GM23248 (cell line): ENCODE measurements at regions not wholly inside any gene's neighbourhood (a gene's known extent, or its start where the extent isn't known, plus 50 kb on each side); places are given as distances from the start of the nearest gene placed in this dataset.

Experiments
- DNase-seq: peaks from one replicate; pipeline ENCODE4 v3.0.0-alpha.2; 2015
- H2AFZ ChIP-seq: fragments of 200-600 bp; sonication (generic); 2 replicates; pipeline ENCODE4 v1.6.1; 2016; ENCODE audit warnings: antibody characterized with exemption
- H3F3A ChIP-seq: fragments of 200-600 bp; sonication (generic); 2 replicates; pipeline ENCODE4 v1.6.1; 2016; ENCODE audit warnings: mild to moderate bottlenecking, antibody characterized with exemption, mixed run types; ENCODE audit not compliant: insufficient read depth
- H3K27ac ChIP-seq: fragments of 200-600 bp; sonication (generic); 2 replicates; pipeline ENCODE4 v1.5.1; 2016; ENCODE audit warnings: mild to moderate bottlenecking
- H3K27me3 ChIP-seq: fragments of 200-600 bp; sonication (generic); replicated peaks from 2 replicates; pipeline ENCODE4 v1.6.1; 2016; ENCODE audit warnings: mild to moderate bottlenecking; ENCODE audit not compliant: insufficient read depth
- H3K36me3 ChIP-seq: fragments of 200-600 bp; sonication (generic); 2 replicates; pipeline ENCODE4 v1.6.1; 2016; ENCODE audit warnings: low read depth, mild to moderate bottlenecking
- H3K4me1 ChIP-seq: fragments of 200-600 bp; sonication (generic); 2 replicates; pipeline ENCODE4 v1.6.1; 2016; ENCODE audit warnings: mild to moderate bottlenecking; ENCODE audit not compliant: insufficient read depth
- H3K4me2 ChIP-seq: fragments of 200-600 bp; sonication (generic); one replicate; pipeline ENCODE4 v1.6.1; 2016; ENCODE audit warnings: mild to moderate bottlenecking; ENCODE audit not compliant: unreplicated experiment
- H3K4me3 ChIP-seq: fragments of 200-600 bp; sonication (generic); 2 replicates; pipeline ENCODE4 v1.5.1; 2016; ENCODE audit warnings: mild to moderate bottlenecking
- H3K79me2 ChIP-seq: fragments of 200-600 bp; sonication (generic); 2 replicates; pipeline ENCODE4 v1.6.1; 2016; ENCODE audit warnings: mild to moderate bottlenecking; ENCODE audit not compliant: insufficient read depth
- H3K9ac ChIP-seq: fragments of 200-600 bp; sonication (generic); 2 replicates; pipeline ENCODE4 v1.6.1; 2016; ENCODE audit warnings: mild to moderate bottlenecking
- H3K9me2 ChIP-seq: fragments of 200-600 bp; sonication (generic); 2 replicates; pipeline ENCODE4 v1.6.1; 2016; ENCODE audit warnings: mixed run types, mild to moderate bottlenecking, moderate library complexity; ENCODE audit not compliant: insufficient read depth
- H3K9me3 ChIP-seq: fragments of 200-600 bp; sonication (generic); one replicate; pipeline ENCODE4 v1.6.1; 2017; ENCODE audit warnings: low read depth
- H4K20me1 ChIP-seq: fragments of 200-600 bp; sonication (generic); 2 replicates; pipeline ENCODE4 v1.6.0; 2016; ENCODE audit not compliant: insufficient read depth
- EZH2 ChIP-seq: fragments of 200-600 bp; sonication (generic); IDR thresholded peaks from 2 replicates; pipeline ENCODE4 v1.6.1; 2018; ENCODE audit warnings: antibody characterized with exemption, mild to moderate bottlenecking; ENCODE audit not compliant: insufficient read depth, poor library complexity, severe bottlenecking
- EZH2phosphoT487 ChIP-seq: fragments of 200-600 bp; sonication (generic); IDR thresholded peaks from 2 replicates; pipeline ENCODE4 v1.6.1; 2018; ENCODE audit warnings: antibody characterized with exemption, moderate library complexity, mild to moderate bottlenecking, low read depth; ENCODE audit not compliant: insufficient read depth
- WGBS, 2 experiments: methylation state at CpG; one replicate each; pipeline ENCODE4 v1.1.6; 2015 to 2017; ENCODE audit warnings: low lambda C conversion rate in 2 of 2, low coverage in 1 of 2; ENCODE audit errors: missing lambda C conversion rate in 2 of 2; 5-methylcytosine and 5-hydroxymethylcytosine counted together
- in situ Hi-C: fragments of 300-500 bp; cut with MboI; formaldehyde crosslinking; loops from 2 replicates; pipeline ENCODE4 v1.15.0; 2020

DNA sequence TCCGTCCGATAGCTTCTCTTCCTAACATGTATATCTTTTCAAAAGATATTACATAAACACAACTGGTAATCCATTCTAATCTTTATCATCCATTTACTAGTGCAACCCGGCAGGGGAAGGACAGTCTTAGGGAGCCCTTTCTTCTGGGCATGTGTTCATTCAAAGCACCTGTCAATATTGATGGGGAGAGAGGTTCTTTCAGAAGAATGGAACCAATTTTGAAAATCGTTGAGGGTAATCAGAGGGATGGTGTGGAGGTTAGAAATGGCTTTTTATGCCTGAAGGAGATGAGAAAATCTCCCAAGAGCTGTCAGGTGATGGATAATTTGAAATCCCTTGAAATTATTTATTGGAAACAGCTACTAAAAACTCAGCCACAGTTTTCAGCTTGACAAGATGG lies 561.9 kb upstream of the DCC start:
- no peak overlapping the region for H3K4me2 ChIP-seq
- no peaks in the 10 kb centered on the region for H3K4me1 ChIP-seq
- H3F3A ChIP-seq: no peaks in the 10 kb centered on the region
- no peaks in the 10 kb centered on the region for H3K36me3 ChIP-seq
- in situ Hi-C loops: no loop called here
- H3K79me2 ChIP-seq: no peaks in the 10 kb centered on the region
- no peak overlapping the region for H3K27ac ChIP-seq
- TF ChIP-seq EZH2phosphoT487 (no peak), EZH2 (no peak)
- H4K20me1 ChIP-seq: no peaks in the 10 kb centered on the region
- 8 to 17% methylated on average over 4 of the region's 4 CpGs for WGBS, 2 experiments
- no peaks in the 10 kb centered on the region for H3K9me2 ChIP-seq
- no peaks in the 10 kb centered on the region for H3K9me3 ChIP-seq
- H2AFZ ChIP-seq: no peak overlapping the region
- no peak for DNase-seq
- H3K9ac ChIP-seq: no peak overlapping the region
- H3K27me3 ChIP-seq: no peaks in the 10 kb centered on the region
- H3K4me3 ChIP-seq: no peak overlapping the region

DNA sequence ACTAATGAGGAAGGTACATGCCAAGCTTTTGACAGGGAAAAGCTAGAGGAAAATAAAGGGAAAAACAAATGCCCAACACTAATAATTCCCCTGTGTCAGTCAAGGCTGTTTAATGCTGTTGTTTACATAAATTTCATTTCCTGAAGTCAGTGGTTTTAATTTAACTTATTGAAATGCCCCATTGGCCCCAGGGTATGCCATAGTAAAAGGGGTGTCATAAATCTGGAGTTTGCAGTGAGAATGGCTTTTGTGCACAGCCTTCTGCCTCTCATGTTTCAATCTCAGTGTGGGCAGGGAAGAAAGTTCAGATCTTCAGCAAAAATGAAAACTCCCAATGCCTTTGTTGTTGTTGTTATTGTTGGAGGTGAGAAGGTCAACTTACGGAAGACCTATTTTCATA lies 550.1 kb upstream of the DCC start:
- Histone ChIP-seq H3K27me3 (no peaks in the 10 kb centered on the region), H3K9me3 (no peaks in the 10 kb centered on the region), H3F3A (no peaks in the 10 kb centered on the region), H3K79me2 (no peaks in the 10 kb centered on the region), H3K36me3 (no peaks in the 10 kb centered on the region), H4K20me1 (no peaks in the 10 kb centered on the region), H3K9ac (no peak overlapping the region), H3K4me1 (no peaks in the 10 kb centered on the region), H3K9me2 (no peaks in the 10 kb centered on the region), H3K4me2 (no peak overlapping the region), H3K27ac (no peak overlapping the region), H3K4me3 (no peak overlapping the region), H2AFZ (no peak overlapping the region)
- WGBS, 2 experiments: 23 to 29% methylated on average over 1 of the region's 1 CpG
- TF ChIP-seq EZH2 (no peak), EZH2phosphoT487 (no peak)
- no peak for DNase-seq
- in situ Hi-C loops: no loop called here

DNA sequence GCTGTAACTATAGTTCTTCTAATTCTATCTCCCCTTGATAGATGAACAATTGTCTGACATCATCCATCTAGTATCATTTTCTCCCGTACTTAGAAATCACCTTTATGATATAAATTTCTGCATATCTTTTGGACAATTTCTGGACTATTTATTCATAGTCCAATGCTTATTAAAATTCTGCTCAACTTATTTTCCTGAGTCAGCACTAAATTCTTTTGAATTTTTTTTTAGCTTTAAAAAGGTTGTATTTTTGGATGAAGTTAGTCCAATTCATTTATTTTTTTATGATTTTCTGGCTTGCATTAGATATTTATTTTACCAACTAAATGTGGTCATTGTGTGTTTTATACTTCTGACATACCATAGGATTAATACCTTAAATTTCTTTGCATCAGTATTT lies 538.5 kb upstream of the DCC start:
- Histone ChIP-seq H3F3A (no peaks in the 10 kb centered on the region), H3K4me2 (no peak overlapping the region)
- DNase-seq: no peak

DNA sequence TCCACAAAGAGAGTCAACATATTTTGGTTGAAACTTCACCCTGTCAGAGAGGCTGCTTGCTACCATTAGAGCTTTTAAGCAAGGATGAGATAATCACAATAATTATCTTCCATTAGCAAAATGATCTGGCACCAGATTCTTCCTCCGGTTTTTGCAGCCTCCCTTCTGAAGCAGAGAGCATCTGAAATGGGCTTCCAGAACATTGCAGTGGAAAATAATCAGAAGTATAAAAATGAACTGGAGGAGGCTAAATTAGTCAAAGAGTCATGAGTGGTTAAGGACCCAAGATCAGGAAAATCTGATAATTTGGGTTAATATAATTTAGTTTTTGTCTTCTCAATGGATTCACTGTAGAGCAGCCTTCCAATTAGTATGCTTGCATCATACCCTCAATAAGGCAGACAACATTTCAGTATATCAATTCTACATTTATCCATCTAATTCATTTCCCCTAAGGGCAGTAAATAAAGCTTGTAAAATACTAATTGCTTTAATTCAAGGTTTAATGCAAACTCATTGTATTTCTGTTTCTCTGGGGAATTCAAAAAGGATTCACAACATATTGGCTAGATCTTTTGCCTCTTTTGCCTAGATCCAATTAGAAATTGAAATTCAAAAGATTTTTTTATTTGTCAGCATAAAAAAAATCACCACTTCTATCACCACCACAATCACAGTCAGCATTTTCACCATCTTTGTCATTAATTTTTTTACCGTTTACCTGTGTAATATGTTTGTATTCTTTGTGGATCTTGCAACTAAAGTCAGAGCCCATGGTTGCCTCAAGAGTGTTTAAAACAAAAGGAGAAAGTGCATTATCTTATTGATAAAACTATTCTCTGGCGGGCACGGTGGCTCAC lies 537.2 kb upstream of the DCC start:
- 20 to 31% methylated on average over 4 of the region's 4 CpGs for WGBS, 2 experiments

More for the DNA sequence above, 538.5 kb upstream of the DCC start:
- no peak overlapping the region for H3K4me3 ChIP-seq
- in situ Hi-C loops: no loop called here
- no peaks in the 10 kb centered on the region for H3K79me2 ChIP-seq
- H3K9me2 ChIP-seq: no peaks in the 10 kb centered on the region
- TF ChIP-seq EZH2 (no peak), EZH2phosphoT487 (no peak)
- H3K36me3 ChIP-seq: no peaks in the 10 kb centered on the region
- no peak overlapping the region for H3K27ac ChIP-seq
- no peaks in the 10 kb centered on the region for H4K20me1 ChIP-seq
- H3K9me3 ChIP-seq: no peaks in the 10 kb centered on the region
- H2AFZ ChIP-seq: no peak overlapping the region
- H3K27me3 ChIP-seq: no peaks in the 10 kb centered on the region
- H3K4me1 ChIP-seq: no peaks in the 10 kb centered on the region
- H3K9ac ChIP-seq: no peak overlapping the region
- WGBS, 2 experiments: 8 to 20% methylated on average over 1 of the region's 1 CpG

More for the DNA sequence above, 537.2 kb upstream of the DCC start:
- in situ Hi-C loops: no loop called here
- Histone ChIP-seq H4K20me1 (no peaks in the 10 kb centered on the region), H3K79me2 (no peaks in the 10 kb centered on the region), H2AFZ (no peak overlapping the region), H3K9ac (no peak overlapping the region), H3K9me3 (no peaks in the 10 kb centered on the region), H3K27ac (no peak overlapping the region), H3K27me3 (no peaks in the 10 kb centered on the region), H3K4me3 (no peak overlapping the region), H3K4me1 (no peaks in the 10 kb centered on the region), H3K9me2 (no peaks in the 10 kb centered on the region), H3K4me2 (no peak overlapping the region), H3K36me3 (no peaks in the 10 kb centered on the region), H3F3A (no peaks in the 10 kb centered on the region)
- no peak for DNase-seq
- TF ChIP-seq EZH2phosphoT487 (no peak), EZH2 (no peak)
